SHP77 (cell line): ENCODE measurements at regions not wholly inside any gene's neighbourhood (a gene's known extent, or its start where the extent isn't known, plus 50 kb on each side); places are given as distances from the start of the nearest gene placed in this dataset.
"Not testable (repeated sequence)": the region's sequence is repeated elsewhere in the genome, so short reads cannot be mapped to it uniquely, and the experiment has no call there.

Experiments
- DNase-seq, 2 experiments: peaks; one replicate each; lab custom pipeline; 2025; lab: John Stamatoyannopoulos, UW

DNA sequence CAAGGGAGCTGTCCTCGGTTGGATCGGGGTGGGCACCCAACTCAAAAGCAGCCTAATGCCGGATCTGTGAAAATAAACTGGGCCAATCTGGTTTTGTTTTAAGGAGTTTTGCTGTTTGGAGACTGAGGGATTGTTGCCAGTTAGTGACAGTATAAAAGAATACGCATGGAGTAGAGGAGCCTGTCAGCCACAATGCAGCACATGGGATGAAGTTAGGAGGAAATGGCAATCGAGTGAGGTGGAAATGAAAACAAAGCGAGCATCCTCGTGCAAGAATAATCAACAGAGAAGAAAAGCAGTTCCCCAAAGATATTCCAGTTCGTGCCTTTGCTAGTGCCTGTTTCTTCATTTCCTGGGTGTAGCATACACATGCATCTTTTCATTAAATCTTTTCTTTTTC lies 108.4 kb upstream of the RORA start:
- no peak for DNase-seq

DNA sequence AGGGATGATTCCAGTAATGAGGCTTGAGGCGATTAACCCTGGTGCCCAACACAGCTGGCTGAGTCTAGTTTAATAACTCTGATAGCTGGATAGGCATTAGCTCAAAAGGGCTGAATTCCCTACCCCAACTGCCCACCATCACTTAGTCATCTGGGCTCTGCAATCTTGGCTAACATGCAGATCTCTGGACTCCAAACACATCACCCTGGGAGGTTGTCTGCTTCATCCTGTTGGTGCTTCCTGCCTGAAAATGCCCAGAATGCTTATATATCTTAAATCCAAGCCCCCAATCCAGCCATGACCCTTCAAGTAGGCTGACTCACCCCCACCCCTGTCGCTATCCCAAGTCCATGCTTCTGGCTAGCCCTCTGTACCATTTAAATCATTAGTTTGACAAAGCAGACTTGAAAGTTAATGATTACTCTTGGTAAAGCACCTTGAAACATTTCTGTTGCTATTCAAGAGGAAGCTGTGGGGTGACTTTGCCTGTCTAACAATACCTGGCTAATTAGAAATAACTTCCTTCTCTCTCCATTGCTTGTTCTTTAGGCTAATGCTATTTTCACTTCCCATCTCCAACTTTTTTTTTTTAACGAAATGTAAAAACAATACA lies 107.0 kb upstream of the RORA start:
- DNase-seq = no peak

DNA sequence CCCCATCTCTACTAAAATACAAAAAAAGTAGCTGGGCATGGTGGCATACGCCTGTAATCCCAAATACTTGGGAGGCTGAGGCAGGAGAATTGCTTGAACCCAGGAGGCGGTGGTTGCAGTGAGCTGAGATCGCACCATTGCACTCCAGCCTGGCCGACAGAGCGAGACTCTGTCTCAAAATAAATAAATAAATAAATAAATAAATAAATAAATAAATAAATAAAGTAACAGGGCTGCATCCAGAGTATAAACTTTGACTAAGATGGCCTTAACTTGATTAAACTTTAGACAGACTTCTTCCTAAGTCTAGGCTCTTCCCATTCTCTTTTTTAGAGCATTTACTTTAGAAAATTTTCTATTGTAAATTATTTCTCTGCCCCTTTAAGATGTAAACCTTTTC lies 105.6 kb upstream of the RORA start:
- DNase-seq = not testable (repeated sequence)

DNA sequence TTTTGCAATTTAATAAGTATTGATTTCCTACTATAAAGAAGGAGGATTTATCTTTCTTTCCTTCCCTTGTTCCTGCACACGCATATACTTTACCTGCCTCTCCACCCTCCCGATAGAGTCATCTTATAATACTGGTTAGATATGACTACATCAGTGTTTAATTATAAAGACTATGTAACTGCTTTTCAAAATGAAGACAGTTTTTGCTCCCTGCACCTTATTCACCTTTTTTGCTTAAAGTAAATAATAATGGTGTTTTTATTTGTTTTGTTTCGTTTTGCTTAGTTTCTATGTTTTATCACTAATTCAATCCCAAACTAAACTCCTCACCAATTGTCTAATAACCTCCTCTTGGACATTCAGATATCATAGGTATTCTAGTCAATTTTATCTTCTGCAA lies 101.9 kb upstream of the RORA start:
- DNase-seq = no peak

DNA sequence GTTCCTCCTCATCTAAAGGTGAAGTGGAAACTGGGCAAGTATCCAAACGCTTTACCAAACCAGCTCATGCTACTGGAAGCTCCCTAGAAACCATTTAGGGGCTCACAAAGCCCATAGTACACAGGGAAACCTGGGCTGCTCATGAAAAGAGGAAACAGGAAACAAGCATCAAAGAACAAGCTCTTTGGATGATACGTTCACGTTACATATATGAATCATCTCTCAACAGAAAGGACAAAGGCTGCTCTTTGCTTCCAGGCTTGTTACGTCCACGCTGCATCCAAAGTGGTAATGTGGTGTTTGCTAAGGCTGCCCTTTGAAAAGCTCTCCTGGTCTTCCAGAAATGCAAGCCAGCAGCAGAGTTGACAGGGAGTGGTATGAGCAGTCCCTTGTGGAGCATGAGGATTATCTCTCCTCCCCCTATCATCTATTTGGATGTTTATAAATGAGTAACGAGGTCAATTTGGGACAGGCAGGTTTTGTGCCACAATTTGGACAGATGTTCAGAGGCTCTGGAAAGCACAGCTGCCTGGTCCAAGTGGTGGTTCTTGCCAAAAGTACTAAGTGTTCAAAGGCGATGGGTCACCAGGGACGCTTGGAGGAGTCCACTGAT lies 98.0 kb upstream of the RORA start:
- DNase-seq = peak; percentile 62 to 91

DNA sequence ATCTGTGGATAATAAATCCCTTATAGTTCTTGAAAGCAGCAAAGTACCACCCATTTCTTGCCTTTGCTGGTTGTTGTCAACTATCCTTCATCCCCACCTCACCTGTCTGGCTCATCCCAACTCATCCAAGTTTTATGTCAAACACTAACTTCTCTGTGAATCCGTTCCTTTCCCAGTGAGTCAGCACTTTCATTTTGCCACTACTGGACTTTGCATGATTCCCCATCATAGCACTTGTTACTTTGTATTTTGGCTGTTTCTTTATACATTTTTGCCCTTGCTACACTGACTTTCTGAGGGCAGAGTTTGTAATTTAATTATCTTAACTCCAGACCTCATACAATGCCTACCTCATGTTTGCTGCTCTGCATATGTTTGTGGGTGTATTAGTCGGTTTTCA lies 90.8 kb upstream of the RORA start:
- no peak for DNase-seq

DNA sequence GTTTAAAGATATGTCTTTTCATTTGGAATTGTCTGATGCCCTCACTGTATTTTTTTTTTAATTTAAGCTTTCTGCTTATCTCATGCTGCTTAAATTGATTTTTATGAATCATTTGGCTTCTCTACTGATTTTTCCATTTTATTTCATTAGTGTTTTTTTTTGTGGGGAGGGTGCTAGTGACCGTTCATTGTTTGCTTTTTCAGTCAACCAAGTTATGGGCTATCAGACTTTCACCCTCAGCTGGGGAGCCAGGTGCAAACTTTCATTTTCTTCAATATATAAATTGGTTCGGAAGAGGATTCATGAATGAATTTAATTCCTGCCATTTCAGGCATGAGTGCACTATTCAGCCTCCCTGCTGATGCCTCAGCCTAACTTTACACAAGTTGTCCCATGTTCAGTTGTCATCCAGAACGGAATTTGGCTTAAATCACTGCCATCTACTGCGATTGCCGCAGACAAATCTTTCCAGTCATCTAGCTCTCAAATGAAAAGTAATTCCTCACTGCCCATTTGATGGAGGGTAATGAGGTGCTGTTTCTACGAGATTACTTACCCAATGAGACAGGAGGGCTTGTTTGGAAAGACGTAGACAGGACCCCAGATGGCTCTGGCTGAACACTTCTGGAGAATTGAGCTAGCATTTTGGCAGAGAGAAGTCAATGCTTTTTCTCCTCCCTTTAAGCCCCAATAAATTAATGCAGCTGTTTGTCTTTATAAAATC lies 89.9 kb upstream of the RORA start:
- no peak for DNase-seq

DNA sequence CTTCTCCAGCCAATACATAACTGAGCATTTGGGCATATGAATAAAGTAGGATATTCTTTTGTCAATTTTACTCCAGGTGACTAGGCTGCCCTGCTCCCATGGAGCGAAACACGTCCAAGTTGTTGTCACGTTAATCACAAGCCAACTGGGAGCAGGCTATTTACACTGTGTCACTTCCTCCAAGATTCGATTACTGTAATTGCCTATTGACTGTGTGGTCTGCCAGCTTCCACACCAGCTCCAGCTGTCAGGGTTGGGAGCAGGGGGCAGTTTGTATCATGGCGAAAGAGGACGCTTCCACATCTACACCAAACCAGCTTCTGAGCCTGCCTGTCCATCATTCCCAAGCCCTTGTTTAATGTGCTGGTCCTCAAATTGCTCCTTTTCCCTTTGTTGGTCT lies 89.2 kb upstream of the RORA start:
- DNase-seq = peak; percentile 35 to 62

DNA sequence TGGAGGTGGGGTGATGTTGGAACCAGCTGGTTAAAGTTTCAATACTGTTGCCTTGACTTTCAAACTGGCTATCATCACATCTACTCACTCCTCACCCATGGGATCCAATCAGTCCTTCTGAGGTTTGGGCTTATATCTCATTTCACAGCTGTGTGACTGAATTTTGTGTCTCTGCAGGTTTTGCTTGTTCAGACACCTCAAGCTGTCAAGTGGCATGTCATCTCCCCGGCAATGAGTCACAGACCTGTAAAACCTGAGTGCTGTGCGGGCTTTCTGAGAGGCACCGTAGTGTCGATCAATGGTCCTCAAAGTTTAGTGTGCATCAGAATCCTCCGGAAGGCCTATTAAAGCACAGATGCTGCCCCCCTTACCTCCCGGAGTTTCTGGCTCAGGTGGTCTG lies 86.4 kb upstream of the RORA start:
- DNase-seq = no peak

DNA sequence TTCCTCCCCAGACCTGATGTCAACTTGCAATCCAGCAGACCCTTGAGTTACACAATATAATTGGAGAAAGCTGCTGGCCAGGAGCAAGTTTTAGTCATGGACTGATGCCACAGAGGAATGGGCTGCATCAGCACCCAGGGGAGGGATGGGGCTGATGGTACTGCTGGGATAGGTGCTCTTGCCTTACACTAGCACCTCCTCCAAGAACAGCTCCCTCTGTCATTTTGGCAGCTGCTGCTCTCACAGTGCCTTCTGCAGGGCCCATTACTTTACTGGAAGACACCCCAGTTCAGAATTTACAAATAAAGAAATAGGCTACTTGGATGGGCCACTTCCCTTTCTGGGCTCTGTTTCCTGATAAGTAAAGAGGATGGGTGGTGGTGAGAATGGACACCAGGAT lies 85.3 kb upstream of the RORA start:
- no peak for DNase-seq

DNA sequence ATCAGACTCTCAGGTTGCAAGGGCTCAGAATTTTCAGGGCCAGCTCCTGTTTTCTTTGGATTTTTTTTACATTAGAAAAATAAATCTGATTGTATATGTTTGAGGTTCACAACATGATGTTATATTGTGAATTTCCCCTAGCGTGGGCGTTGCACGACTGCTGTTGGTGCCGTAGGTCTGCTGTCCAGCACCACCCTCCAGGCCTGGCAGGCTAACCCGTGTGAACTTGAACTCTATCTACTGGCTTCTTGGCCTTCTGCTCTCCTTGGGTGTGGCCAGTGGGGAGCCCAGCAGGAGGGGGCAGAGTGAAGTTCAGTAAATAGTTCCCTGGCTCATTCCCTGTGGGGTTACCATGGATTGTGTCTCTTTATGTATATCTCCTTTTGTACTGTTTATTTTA lies 80.5 kb upstream of the RORA start:
- no peak for DNase-seq

DNA sequence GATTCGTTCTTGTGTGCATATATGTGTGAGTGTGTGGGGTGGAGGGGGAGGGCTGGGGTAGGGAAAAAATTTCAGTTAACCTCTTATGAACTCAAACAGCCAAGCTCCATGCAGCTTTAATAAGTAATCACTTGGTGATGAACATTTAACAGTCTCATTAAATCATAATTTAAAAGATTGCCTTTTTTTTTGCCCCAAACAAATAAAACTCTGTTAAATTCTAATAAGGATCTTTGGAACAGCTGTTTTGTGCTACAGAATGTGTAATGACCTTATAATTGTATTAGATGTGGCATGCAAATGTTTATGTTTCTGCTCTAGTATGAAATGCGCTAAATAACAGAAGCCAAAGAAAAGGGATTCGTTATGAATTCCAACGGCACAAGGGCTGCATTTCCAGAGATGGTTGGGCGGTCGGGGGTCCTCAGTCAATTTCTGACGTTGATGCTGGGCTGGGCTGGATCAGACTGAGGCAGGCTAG lies 80.0 kb upstream of the RORA start:
- no peak for DNase-seq

DNA sequence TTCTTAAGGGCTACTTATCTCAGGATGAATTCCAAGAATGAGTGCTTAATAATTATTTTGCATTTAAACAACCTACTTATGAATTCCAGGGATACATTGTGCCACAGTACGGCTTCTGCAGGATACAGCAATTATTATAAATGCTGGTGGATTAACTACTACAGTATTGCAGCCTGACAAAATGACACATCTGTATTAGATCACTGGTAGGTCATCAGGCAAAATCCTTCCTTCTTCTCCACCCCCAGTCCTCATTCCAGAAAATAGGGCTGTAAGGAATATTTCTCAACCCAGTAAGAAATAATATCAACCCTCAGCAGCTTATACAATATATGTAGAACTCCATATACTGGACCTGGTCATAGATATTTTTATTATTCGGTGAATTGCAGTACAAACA lies 79.3 kb upstream of the RORA start:
- no peak for DNase-seq

DNA sequence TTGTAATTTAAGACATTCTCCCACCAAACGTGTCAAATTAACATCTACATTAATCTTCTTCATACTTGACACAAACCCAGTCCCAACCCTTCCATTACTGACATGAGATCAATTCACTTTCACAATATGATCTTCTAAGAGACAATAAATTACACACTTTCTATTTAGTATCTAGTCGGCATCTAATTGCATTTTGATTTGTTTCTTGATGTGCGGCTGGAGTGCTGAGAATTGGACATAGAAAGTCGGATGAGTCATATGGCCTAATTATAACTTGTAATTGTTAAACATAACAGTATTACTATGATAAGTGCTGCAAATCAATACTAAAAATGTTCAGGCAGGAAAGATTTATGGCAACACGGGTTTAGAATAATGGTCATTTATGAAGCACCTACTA lies 78.4 kb upstream of the RORA start:
- DNase-seq = no peak

DNA sequence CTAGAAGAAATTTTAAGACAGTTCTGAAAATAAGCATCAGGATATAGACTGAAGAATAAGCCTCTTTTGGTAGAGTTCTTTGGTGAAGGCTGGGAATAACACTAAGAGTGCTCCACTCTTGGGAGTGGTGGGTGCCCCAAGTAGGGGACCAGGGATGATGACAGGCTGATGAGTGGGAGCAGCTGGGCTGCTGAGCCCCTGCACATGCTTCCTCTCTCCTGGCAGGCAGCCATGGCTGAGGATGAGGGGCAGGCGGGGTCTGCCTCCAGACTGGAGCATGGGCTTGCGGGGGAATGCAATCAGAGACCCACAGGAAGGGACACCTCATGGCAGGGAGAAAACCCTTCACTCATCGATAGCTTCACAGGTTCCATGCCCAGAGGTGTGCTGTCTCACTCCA lies 72.6 kb upstream of the RORA start:
- no peak for DNase-seq

DNA sequence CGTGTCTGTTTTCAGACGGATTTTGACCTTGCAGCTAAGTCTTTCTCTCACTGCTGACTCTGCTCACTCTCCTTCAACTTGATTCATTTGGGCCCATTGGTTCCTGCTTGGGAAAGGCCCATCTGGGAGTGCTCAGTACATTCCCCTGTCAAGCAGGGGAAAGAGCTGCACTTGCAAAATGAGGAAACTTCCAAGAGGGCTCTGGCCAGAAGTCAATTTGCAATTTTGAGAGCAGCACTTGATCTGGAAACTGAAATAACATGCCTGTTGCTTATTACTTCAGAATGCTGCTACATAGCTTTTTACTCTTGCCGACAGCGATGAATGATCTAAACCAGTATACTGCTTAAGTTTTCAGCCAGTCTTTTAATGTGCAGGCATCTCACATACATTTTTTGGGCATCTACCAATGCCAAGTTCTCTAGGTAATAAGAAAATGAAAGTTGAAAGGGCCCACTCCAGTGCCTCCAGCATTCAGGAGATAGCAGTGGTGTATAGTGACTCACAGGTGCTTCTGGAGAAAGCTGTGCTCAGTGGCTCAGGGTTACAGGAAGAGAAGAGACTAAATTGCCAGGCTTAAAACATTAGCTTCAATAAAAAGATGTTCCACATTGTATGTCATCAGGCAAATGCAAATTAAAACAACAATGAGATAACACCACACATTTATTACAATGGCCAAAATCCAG lies 70.1 kb upstream of the RORA start:
- no peak for DNase-seq

DNA sequence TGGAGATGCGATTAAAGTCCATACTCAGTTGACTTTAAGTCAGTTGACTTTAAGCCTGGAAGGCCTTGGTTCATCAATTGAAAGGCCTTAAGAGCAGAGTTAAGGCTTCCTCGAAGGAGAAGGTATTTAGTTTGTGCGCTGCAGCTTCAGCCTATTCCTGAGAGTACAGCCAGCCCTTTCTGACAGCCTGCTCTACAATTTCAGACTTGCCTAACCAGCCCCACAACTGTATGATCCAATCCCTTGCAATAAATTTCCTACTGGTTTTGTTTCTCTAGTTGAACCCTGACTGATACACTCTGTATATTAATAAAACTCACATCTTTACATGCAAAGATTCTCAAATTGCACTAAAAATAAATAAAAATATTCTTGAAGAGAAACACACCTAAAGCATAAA lies 66.1 kb upstream of the RORA start:
- DNase-seq = no peak

DNA sequence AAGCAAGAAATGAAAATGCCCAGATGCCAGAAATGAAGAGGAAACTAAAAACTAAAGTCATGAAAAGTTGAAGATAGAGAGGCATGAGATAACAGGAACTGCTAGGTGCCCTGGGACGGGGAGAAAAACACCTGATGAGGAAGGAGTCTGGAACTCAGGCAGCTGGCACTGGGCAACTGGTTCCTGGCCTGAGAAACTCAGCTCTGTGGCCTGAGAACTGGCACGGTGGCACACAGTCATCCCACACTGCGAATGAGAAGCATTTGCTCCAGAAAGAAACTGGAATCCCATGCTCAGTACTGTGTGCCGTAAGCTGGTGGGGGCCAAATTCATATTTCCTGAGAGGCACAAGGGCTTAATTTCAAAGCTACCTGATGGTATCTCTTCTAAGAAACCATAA lies 53.6 kb upstream of the RORA start:
- no peak for DNase-seq

DNA sequence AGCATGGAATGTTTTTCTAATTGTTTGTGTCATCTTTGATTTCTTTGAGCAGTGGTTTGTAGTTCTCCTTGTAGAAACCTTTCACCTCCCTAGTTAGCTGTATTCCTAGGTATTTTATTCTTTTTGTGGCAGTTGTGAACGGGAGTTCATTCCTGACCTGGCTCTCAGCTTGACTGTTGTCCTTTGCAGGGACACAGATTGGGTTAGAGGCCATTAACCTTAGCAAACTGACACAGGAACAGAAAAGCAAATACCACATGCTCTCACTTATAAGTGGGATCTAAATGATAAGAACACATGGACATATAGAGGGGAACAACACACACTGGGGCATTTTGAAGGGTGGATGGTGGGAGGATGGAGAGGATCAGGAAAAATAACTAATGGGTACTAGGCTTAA lies 52.2 kb upstream of the RORA start:
- DNase-seq = no peak
